Skin epidermis (tissue), 12 donors: ENCODE measurements at regions not wholly inside any gene's neighbourhood (a gene's known extent, or its start where the extent isn't known, plus 50 kb on each side); places are given as distances from the start of the nearest gene placed in this dataset.
A peak's percentile ranks its signal among the peaks of the same experiment; 100 is the strongest.
"Not testable (repeated sequence)": the region's sequence is repeated elsewhere in the genome, so short reads cannot be mapped to it uniquely, and the experiment has no call there.

Source experiments
- H3K27ac ChIP-seq, 21 experiments: fragments of 200-600 bp; sonication (generic) in 11 of 21; one replicate each; pipeline ENCODE4 v1.5.0; 2020; ENCODE audit warnings: mild to moderate bottlenecking in 3 of 21, inconsistent platforms in 2 of 21, moderate library complexity in 2 of 21
- H3K4me3 ChIP-seq, 7 experiments: fragments of 200-600 bp; sonication (generic) in 2 of 7; one replicate each; pipeline ENCODE4 v1.5.0; 2020; ENCODE audit warnings: inconsistent platforms in 2 of 7, mild to moderate bottlenecking in 2 of 7, moderate library complexity in 1 of 7

GRCh38 chr9:36521148-36521547, 51.5 kb upstream of the MELK start:
- H3K27ac ChIP-seq, result no peak overlapping the region
- H3K4me3 ChIP-seq, result no peak overlapping the region

DNA sequence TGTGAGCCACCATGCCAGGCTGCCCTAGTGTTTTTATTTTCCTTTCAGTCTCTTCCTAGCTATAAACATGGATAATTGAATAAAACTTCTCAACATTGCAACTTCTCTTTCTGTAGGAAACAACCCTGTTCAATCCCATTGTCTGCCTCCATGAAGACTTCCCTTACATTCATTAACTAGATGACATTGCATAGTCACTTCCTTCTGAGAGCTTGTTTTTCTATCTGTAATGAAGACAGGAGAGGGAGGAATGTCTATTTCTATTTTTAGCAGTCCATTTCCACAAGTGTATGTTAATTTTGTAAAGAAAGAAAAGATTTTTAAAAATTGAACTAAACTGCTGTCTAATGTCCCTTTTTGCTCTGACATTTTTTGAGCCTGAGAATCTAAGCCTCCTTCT, 55.6 kb upstream of the MELK start:
- H3K4me3 ChIP-seq, result no peak overlapping the region
- no peak overlapping the region for H3K27ac ChIP-seq

GRCh38 chr9:36504156-36504555, 68.5 kb upstream of the MELK start:
- H3K27ac ChIP-seq, result no peak overlapping the region
- no peak overlapping the region for H3K4me3 ChIP-seq

DNA sequence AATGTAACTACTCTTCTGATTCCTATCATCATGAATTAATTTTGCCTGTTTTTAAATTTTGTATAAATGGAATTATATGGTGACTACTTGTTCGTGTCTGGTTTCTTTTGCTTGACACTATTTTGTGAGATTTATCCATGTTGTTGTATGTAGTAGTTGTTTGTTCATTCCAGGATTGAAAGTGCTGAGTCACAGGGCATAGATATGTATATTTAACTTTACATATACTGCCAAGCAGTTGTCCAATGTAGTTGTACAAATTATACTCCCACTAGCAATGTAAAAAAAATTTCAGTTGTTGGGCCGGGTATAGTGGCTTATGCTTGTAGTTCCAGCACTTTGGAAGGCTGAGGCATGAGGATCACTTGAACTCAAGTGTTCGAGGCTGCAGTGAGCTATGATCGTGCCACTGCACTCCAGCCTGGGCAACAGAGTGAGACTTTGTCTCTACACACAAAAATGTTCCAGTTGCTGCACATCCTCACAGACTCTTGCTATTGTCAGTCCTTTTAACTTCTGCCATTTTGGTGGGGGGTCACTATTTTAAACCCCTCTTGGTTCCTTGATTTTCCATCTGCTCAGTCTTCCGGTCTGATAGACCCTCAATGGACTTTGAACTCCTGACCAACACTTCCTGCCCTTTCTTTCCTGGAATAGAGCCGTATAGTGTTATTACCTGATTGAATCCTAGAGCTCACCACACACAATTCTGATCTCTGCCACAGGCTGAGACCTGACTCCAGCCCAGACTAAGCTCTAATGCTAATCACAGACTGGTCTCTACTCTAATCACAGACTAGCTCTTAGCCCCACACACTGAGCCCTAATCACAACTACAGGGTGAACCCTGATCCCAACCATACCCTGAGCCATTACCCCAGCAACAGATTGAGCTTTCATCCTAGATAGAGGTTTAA, 69.3 kb upstream of the MELK start:
- no peak overlapping the region for H3K27ac ChIP-seq

GRCh38 chr9:36501727-36502126, 71.0 kb upstream of the MELK start:
- no peak overlapping the region for H3K4me3 ChIP-seq
- H3K27ac ChIP-seq, result no peak overlapping the region

More for the DNA sequence above, 69.3 kb upstream of the MELK start:
- no peak overlapping the region for H3K4me3 ChIP-seq

DNA sequence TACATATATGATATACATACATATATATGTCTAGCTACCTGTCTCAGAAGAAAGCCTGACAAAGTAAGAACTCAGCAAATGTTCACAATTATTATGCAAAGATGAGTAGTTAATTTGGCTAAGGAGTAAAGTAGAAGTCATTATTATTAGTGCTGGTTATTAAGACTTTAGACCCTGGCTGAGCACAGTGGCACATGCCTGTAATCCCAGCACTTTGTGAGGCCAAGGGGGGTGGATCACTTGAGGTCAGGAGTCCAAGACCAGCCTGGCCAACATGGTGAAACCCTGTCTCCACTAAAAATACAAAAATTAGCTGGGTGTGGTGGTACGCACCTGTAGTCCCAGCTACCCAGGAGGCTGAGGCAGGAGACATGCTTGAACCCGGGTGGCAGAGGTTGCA, 71.8 kb upstream of the MELK start:
- not testable (repeated sequence) for H3K4me3 ChIP-seq, H3K27ac ChIP-seq

- Histone ChIP-seq H3K27ac (no peak overlapping the region), H3K4me3 (no peak overlapping the region)
Measured at GRCh38 chr9:36499174-36499890, 73.4 kb upstream of the MELK start.

GRCh38 chr9:36493564-36493963, 79.1 kb upstream of the MELK start:
- not testable (repeated sequence) for H3K4me3 ChIP-seq

DNA sequence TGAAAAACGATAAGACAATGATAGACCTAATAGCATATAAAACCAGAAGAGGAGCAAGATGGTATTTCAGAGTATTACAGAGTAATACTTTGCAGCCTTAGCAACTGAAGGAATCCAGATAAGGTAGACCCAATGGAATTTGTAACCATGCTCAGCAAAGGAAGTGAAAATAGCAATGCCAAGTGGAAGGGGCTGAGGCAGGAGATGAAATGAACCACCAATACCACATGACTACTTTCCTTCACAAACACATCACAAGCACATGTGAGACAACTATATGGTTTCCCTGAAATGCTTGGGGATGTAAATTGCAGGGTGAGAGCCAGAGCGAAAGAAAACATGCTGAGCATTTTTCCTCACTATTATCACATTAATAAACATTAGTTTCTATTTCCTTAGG, 79.8 kb upstream of the MELK start:
- Histone ChIP-seq H3K27ac (peak overlapping the region in 1 of 21 experiments; percentile 16), H3K4me3 (no peak overlapping the region)

More at GRCh38 chr9:36493564-36493963, 79.1 kb upstream of the MELK start:
- H3K27ac ChIP-seq, result peak overlapping the region in 1 of 21 experiments; percentile 16

GRCh38 chr9:36489453-36489852, 83.2 kb upstream of the MELK start:
- H3K27ac ChIP-seq, result peak overlapping the region in 2 of 21 experiments; percentile 94 to 98

GRCh38 chr9:36488389-36488756, 84.3 kb upstream of the MELK start:
- H3K27ac ChIP-seq, result peak overlapping the region; percentile 27 to 98 (median 86)
- H3K4me3 ChIP-seq, result peak overlapping the region; percentile 45 to 94 (median 90)

More at GRCh38 chr9:36489453-36489852, 83.2 kb upstream of the MELK start:
- H3K4me3 ChIP-seq, result no peak overlapping the region

DNA sequence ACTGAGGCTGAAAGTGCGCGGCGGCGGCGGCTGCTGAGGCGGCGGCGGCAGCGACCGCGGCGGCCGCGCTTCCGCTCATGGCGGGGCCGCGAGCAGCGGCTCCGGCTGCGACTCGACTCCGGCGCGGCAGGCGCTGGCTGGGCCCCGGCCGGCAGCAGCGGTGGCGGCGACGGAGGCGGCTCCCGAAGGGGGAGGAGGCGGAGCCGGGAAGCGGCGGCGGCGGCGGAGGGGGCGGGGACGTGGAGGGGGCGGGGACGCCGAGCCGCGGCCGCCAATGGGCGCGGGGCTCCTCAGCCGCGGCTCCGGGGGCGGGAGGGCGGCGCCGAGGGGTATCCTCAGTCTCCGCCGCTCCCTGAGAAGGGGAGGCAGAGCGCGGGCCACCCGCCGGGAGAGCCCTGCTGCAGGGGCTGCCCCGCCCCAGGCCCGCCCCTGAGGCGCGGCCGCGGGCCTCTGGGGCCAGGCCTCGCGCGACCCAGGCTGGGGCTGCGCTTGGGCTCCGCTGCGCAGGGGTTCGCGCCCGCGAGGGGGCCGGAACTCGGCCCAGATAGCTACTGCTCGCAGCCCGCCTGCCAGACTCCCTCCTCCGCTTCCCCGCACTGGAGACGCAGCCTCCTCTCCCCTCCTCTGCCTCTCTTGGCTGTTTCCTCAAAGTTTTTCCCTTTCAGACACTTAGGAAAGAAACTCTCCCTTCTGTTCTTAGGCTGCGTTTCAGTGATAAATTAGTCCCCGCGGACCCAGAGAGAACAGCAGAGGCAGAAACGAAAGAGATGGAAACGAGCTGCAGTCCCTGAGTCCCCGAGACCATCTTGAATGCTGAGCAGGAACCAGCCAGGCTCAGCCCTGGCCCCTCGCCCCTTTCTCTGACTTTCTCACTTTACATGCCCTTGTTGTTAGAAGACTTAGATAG, 85.0 kb upstream of the MELK start:
- peak overlapping the region; percentile 33 to 98 (median 87) for H3K27ac ChIP-seq
- peak overlapping the region; percentile 57 to 94 (median 90) for H3K4me3 ChIP-seq

DNA sequence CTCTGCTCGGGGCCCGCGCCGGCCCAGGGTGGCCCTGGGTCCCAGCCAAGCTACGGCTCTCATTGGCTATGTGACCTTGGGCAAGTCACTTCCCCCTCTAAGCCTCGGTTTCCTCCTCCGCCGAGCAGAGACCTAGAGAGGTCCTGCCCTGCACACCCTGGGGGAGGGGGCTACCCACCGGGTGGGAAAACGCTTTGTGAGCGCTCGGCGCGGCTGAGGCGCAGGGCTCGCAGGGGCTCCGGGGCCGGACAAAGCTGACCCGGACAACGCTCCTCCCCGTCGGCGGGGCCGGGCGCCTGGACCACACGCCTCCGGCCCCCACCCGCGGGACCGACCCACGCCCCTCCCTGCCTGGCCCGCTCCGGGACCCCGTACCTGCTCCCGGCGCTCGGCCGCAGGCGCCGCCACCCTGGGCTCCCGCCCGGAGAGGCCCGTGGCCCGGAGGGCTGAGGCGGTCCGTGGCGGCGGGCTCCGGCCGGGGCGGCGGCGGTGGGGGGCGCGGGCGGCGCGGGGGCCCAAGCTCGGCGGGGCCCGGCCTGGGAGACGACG, 85.7 kb upstream of the MELK start:
- Histone ChIP-seq H3K27ac (peak overlapping the region; percentile 33 to 91 (median 85)), H3K4me3 (peak overlapping the region; percentile 57 to 94 (median 90))

DNA sequence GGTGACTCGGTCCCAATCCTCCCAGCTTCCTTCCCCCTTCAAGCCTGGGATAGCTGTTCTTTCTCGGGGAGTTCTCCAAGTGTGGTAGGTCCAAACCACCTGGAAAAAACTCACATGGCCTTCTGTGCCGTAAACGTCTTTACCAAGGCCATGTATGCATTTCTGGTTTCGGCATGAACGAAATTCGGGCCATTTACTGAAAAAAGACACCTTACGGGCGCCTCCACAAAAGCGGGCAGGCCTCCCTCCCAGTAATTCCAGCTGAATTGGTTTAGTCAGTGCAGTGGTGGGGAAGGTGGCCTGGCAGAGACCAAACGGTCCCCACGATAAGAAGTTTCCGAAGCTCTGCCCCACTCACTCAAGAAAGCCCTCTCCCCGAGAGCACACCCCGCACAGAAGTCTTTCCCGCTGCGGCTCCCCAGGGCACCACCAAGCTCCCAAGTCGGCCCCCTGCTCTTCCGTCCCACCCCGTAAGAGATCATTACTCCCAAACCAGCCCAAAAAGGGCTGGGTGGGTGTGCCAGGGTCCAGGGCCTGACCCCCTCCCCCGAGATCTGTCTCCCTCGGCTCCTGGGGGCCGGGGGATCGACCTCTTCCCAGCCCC, 86.3 kb upstream of the MELK start:
- Histone ChIP-seq H3K27ac (peak overlapping the region; percentile 33 to 91 (median 85)), H3K4me3 (peak overlapping the region; percentile 57 to 94 (median 90))

DNA sequence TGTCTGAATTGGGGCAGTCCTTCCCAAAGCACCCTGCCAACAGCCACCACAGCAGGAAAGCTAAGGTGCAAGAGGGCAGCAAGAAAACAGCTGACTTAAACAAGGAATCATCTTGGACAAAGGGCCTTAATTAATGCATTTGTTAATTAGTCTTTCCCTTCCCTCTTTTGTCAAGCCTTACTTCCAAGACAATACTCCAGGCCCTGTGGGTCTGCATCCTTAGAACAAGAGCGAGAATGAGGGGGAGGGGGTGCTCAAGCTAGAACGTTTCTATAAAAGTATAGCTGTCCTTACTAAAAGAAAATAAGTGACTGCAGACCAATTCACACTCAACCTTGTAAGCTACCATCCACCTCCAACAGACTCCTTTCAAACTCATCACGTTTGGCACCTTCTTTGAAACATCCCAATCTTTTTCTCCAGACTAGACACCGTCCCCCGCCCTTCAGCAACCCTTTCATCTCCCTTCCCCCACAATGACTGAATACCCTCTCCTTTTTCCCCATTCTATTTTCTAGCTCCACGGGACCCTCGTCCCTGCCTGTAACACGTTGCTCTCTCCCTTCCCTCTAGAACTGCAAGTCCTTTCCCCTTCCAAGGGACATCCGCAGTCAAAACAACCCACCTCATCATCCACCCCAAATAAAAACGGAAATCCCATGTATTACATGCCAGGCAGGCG, 85.7 kb upstream of the RNF38 start:
- H3K4me3 ChIP-seq, result peak overlapping the region; percentile 57 to 94 (median 90)

DNA sequence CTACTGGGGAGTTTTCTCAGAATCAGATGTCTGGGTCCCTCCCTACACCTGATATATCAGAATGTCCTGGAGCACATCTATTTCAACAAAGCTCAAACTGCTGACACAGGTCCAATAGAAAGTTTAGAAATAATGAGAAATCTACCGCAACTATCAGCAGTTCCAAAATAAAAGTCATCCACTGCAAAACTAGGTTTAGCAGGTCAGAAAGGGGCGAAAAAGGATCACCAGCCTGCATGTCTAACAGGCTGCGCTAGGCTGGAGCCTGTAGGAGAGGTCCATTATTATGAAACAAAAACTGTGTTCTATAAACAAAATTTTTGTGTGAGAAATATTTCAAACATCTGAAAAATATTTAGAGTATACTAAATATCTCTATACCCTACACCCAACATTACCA, 84.1 kb upstream of the RNF38 start:
- no peak overlapping the region for H3K27ac ChIP-seq
- H3K4me3 ChIP-seq, result no peak overlapping the region

More for the DNA sequence above, 85.7 kb upstream of the RNF38 start:
- H3K27ac ChIP-seq, result peak overlapping the region in 18 of 21 experiments; percentile 72 to 91 (median 86)

DNA sequence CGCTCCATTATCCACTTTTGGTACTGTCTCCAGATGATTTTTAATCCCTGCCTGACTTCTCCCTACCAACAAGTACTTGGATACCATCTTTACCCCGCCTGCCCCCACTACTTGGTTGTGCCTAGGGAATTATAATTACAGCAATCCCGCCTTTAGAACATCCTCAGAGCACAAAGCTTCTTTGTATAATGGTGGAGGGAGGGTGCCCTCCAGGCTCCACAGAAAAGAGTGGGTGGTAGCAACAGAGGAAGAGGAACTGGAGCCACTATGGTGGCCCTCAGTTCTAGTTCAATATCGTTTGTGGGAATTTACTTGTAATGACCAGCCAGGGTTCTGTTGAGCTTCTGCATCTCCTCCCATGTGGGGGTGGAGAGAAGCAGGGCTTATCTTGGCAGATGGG, 79.0 kb upstream of the RNF38 start:
- H3K27ac ChIP-seq, result no peak overlapping the region
- H3K4me3 ChIP-seq, result no peak overlapping the region

DNA sequence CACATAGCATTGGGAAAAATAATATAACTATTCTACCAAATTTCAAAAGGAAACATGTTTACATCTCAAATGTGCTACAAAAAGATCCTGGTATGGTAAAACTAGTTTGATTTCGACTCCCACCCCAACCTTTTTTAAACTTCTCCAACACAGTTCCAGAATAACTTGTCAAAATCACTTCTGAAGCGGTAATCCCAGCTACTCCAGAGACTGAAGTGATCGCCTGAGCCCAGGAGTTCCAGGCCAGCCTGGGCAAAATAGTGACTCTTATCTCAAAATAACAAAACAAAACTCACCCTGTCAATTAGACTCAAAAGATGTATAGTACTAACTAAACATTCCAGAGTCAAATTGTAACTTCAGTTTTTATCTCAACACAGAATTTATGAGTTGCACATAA, 71.3 kb upstream of the RNF38 start:
- H3K4me3 ChIP-seq, result peak overlapping the region in 2 of 7 experiments; percentile 25 to 28
- peak overlapping the region in 19 of 21 experiments; percentile 36 to 87 (median 73) for H3K27ac ChIP-seq
